HG02588 (cell line): ENCODE measurements at regions not wholly inside any gene's neighbourhood (a gene's known extent, or its start where the extent isn't known, plus 50 kb on each side); places are given as distances from the start of the nearest gene placed in this dataset.
"Not testable (repeated sequence)": the region's sequence is repeated elsewhere in the genome, so short reads cannot be mapped to it uniquely, and the experiment has no call there.

Experiments
- ATAC-seq: cut with Tn5 transposase; IDR thresholded peaks from one replicate; pipeline ENCODE4 v1.9.1; 2021; ENCODE audit warnings: mild to moderate bottlenecking, moderate library complexity; ENCODE audit not compliant: unreplicated experiment

GRCh38 chr2:82237994-82238662 is 1933.6 kb upstream of the LRRTM1 start:
- no peak for ATAC-seq

DNA sequence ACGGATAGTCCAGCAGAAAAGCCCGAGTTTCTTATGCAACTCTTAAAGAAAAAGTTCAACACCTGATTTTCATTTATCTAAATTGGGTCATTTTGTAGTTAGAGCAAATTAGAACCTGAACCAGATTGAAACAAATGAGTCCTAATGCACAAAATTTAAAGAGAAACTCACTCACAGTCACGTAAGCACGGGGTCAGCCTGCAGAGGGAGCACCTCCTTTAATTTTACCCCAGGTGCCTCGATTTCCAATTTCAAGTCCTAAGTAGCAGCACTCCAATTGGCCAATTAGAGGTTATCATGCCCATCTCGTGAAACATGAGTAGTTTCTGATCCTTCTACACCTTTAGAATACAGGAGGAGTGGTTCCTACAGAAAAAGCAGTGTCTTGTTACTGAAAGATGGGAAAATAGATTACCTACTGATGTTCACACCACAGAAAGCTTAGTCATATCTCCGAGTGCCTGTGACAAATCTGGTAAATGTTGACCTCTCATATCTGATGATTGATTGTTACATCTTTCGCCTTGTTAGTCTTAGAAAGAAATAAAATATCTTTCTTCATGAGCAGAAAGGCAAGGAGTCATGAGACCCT is 1929.8 kb upstream of the LRRTM1 start:
- no peak for ATAC-seq

DNA sequence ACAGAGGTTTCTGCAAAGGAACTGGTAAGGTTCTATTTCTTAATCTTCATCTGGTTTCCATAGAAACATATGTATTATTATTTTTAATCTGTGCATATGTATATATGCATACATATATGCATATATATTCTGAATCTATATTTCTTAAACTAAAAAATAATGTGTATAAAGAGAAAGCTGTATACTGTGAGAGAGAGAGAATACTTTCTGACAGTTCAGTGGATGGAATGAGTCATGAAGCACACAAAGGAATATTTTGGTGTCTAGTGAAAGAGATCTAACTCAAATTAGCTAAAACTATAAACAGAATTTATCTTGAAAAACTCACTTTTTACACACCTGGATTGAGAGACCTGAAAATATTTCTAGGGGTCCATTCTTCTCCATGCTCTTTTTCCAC is 1929.3 kb upstream of the LRRTM1 start:
- no peak for ATAC-seq

DNA sequence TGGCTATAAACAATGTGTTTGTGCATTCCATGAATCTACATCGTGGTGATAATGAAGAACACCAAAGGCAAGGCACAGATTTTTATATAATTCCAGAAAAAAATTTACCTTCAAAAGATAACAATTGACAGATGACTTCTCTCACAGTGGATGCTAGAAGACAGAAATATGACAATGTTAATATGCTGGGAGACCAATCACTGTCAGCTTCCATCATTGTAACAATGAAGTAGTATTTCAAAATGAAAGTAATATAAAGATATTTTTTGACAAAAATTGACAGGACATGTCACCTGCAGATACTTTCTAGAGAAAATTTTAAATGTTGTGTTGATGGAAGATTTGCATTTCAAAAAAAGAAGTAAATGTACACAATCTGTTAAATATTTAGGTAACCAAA is 1925.9 kb upstream of the LRRTM1 start:
- ATAC-seq, result no peak

DNA sequence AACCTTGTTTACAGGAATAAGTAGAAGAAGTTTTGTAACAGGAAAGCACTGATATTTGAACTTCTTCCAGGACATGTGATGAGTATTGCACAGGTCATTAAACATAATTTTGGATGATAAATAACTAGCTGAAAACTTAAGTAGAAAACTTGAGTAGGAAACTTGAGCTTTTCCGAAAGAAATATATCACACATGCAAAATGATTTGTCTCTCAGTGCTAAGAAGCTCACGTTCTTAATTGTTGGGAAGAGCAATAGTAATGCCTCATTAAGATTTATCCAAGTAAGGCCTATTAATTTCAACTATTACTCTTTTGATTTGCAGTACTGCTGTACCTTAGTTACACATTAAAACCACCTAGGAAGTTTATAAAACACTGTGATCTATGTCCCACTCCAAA is 1921.9 kb upstream of the LRRTM1 start:
- no peak for ATAC-seq

DNA sequence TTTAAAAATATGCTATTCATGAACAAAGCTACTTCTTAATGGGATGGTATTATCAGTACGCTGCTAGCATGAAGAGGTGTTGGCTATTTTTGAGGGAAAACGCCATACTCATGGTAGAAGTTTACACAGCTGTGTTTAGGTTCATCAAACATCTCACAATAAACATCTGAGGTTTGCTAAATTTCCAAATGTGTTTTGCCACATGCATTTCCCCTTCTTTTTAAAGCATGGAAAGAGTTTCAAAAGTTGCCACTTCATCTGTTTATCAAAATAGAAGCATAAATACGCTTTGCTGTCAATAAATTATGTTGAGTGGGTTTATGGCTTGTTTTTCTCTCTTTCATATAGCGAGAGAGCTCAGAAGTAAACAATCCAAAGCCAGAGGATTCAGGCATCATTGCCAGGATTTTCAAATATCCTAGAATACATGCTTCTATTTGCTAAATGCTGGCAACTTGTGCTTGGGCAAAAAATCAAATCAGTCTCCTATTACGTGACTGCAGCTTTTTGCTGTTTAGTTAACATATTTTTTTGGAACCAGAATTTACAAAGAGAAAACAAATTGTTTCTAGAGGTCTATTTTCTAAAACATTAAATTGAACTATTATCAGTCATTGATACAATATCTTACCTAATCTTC is 1919.9 kb upstream of the LRRTM1 start:
- no peak for ATAC-seq

DNA sequence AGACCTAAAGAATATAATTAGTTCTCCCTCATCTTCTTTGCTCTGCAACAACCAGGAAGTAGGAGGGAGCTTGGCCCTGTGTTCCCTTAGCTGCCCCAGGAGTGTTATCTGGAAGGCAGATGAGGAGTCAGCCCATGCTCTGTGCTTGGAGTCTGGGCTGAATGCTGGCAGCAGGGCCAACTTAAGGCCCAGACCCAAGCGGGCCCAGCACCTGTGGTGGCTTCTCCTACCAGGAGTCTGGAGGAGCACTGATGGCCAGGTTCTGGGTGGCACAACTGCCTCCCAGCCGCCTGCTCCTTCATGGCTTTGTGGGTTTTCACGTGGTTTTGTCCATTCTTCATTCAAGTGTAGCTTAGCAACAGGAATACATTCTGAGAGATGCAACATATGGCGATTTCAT is 1910.7 kb upstream of the LRRTM1 start:
- ATAC-seq, result no peak

GRCh38 chr2:82199493-82199852 is 1894.9 kb upstream of the LRRTM1 start:
- ATAC-seq, result no peak

- ATAC-seq, result no peak
Measured at GRCh38 chr2:82198809-82199492, 1894.4 kb upstream of the LRRTM1 start.

- no peak for ATAC-seq
Measured at GRCh38 chr2:82182270-82182669, 1877.7 kb upstream of the LRRTM1 start.

GRCh38 chr2:82175210-82175609 is 1870.7 kb upstream of the LRRTM1 start:
- not testable (repeated sequence) for ATAC-seq

DNA sequence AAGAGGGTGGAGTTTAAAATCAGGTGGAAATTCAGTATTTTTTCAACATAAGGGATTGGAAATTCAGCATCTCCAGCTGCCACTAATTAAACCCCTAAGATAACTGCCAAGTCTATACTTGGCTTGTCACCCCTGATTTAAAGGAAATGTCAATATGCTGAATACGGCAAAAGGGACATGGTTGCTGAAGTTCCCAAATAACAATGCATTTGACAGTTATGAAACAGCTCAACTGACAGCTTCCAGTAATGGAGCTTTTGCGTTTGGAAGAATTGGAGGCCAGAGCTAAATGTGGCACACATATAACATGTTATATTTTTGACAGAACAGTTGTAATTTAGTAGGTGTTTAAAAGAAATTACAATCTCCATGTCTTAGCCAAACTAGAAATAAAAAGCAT is 1867.9 kb upstream of the LRRTM1 start:
- ATAC-seq, result no peak

DNA sequence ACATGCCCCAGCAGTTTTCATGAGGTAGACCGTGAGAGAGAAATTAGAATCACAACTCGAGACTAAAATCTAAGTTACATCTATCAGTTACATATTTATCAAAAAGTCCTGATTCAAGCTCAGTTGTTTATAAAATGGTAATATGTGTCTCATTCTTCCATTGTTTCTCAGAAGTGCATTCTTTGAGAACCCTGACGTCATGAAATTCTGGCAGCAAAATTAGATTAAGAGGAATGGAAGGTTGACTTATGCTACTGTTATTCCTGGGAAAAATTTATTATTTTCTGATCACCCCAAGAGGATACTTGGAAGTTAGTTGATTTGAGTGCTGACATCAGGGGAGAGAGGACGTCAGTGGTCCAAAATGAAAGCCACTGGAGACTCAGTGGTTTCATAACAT is 1864.8 kb upstream of the LRRTM1 start:
- ATAC-seq, result no peak

DNA sequence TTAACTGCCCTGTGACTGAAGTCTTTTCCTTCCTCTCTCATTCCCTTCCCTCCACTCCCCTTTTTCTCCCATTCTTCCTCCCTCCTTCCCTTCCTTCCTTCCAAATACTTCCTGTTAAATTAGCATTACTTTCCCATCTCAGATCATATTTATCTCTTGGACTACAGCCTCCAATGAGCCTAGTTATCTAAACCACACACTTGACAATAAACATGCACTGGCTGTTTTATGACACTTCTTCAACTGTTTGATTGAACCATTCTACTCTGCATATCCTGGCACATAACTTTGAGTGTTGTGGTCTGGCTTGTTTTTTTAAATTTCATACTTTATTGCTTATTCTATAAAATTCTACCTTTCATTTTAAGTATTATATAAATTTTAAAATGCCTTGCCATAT is 1860.8 kb upstream of the LRRTM1 start:
- ATAC-seq, result no peak

- ATAC-seq, result no peak
Measured at GRCh38 chr2:82158150-82158549, 1853.6 kb upstream of the LRRTM1 start.

DNA sequence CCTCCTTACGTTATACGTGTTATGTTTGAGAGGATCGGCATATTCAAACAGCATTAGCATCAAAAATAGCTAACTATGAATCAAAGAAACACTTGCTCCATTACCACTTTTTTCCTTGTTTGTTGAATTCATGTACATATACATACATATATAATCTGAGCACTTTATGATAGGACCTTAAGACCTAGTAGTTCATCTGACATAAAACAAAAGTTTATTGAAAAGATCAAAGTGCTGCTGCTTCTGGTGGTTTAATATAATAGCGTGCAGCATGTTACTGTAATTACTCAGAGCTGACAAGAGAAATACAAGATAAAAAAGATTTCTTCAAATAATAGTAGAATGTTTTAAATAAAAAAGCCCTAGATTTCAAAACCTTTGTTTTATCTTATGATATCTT is 1850.9 kb upstream of the LRRTM1 start:
- ATAC-seq, result no peak

DNA sequence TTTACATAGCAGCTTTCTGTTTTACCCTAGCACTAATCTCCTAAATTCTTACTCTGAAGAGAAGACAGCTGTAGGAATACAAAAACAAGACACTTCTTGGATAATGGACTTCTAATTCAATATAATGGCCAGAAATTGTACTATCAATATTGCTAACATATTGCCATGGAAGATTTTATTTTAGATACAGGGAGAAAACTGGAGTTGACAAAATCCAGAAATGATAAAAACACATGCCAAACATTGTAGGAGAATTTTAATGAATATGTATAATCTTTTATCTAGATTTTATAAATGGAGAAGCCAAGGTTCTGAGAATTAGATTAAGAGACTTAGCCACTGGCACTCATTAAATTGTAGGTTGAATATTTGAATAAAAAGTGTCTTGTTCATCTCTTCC is 1838.8 kb upstream of the LRRTM1 start:
- ATAC-seq, result no peak

GRCh38 chr2:82139979-82140611 is 1835.5 kb upstream of the LRRTM1 start:
- ATAC-seq, result no peak

DNA sequence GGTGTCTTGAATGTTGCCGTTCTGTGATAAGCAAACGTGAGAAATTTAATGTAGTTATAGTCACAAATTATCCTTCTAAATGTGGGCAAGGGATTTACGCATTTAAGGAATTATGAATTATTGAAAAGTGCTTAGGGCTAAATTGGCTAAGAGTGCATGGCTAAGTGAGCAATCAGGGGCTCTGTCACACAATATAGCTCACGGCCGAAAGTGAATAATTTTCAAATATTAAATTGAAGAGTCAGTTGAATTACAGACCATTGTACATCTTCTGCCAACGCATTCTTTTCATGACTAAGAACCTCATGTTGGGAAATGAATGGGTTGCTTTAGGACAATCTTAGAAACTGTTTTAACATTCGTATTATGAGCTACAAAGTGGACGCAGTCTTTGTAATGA is 1832.9 kb upstream of the LRRTM1 start:
- ATAC-seq, result no peak

DNA sequence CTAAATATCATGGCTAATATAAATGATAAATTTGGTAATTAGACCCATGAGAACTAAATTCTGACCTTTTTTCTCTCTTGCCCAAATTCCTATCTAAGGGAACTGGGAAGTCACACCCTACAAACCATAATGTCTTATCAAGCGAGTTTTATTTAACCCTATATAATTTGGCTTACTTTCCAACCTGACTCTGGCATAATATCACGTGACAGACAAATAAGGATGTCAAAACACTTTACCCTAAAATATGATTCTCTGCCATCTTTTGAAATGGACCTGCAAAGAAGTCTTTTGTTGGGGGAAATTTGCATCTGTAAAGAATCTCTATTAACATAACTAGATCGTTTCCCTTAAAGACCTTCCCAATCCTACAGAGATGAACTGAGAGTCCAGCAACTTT is 1823.5 kb upstream of the LRRTM1 start:
- no peak for ATAC-seq

- no peak for ATAC-seq
Measured at GRCh38 chr2:82124629-82125028, 1820.1 kb upstream of the LRRTM1 start.

- no peak for ATAC-seq
Measured at GRCh38 chr2:82120654-82121053, 1816.1 kb upstream of the LRRTM1 start.
